DMS153 (cell line): ENCODE measurements at regions not wholly inside any gene's neighbourhood (a gene's known extent, or its start where the extent isn't known, plus 50 kb on each side); places are given as distances from the start of the nearest gene placed in this dataset.
"Not testable (repeated sequence)": the region's sequence is repeated elsewhere in the genome, so short reads cannot be mapped to it uniquely, and the experiment has no call there.

Experiments used
- DNase-seq: peaks from one replicate; lab custom pipeline; 2025; lab: John Stamatoyannopoulos, UW

DNA sequence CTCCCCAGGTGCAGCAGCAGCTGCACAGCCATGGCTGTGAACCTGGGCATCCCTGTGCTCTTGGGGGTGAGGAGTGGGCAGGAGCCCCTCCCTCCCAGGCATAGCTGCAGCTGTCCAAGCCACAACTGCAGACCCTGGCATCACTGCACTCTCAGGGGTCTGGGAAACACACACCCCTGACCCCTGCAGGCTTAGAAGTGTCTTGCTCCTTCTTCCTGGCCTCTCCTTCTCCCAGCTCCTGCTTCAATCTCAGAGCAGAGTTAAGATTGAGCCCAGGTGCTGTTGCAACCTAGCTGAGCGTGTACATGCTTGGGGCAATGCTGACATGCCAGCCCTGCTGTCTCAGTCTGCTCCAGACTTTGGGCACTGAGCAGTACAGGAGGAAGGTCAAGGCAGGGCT is 833.6 kb downstream of the FLRT2 start:
- DNase-seq: no peak

DNA sequence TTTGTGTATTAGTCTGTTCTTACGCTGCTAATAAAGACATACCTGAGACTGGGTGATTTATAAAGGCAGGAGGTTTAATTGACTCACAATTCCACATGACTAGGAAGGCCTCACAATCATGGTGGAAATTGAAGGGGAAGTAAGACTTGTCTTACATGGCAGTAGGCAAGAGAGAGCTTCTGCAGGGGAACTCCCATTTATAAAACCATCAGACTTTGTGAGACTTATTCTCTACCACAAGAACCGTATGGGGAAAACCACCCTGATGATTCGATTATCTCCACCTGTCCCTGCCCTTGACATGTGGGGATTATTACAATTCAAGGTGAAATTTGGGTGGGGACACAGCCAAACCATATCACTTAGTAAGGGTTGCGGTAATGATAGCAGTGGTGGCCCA is 833.1 kb downstream of the FLRT2 start:
- no peak for DNase-seq

DNA sequence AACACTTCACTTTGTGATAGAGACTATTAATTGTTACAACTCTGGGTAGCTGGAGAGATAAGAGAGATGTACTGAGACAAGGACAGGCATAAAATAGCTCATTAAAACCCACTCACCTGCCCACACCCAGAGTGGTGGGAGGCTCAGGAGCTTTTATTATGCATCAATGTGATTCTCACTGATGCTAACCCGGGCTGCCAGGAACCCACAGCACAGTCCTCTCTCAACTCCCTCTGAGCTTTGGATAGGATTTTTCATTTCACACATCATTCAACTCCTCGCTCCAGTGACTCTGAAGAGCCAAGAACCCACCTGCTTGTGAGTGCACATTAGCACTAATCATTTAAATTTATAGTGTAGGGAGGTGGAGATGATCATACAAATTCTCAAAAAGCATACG is 827.9 kb downstream of the FLRT2 start:
- peak; percentile 0 for DNase-seq

DNA sequence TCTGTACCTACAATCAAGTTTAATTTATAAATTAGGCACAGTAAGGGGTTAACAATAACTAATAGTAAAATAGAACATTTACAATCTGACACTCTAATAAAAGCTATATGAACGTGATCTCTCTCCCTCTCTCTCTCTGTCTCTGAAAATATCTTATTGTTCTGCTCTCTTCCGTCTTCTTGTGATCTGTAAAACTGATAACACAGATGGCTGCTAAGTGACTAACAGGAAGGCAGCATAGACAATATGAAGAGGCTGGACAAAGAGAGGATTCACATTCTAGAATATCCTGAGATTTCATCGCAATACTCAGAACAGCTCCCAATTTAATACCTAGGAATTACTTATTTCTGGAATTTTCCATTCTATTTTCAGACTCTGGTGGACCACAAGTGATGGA is 827.2 kb downstream of the FLRT2 start:
- DNase-seq: no peak

DNA sequence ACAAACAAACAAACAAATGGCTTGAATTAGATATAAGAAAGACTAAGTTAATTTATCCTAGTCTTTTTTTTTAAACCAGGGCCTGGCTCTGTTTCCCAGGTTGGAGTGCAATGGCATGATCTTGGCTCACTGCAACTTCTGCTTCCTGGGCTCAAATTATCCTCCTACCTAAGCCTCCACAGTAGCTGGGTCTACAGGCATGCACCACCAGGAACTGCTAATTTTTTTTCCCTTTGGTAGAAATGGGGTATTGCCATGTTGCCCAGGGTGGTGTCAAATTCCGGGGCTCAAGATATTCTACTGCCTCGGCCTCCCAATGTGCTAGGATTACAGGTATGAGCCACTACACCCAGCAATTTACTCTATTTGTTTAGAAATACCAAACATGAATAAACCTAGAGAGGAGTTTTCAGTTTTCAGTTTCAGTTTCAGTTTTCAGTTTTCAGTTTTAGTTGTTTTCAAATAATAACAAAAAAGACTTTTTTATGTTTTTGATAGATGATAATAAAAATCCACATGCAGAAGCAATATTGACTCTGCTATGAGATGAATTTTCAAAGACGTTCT is 817.0 kb downstream of the FLRT2 start:
- no peak for DNase-seq

DNA sequence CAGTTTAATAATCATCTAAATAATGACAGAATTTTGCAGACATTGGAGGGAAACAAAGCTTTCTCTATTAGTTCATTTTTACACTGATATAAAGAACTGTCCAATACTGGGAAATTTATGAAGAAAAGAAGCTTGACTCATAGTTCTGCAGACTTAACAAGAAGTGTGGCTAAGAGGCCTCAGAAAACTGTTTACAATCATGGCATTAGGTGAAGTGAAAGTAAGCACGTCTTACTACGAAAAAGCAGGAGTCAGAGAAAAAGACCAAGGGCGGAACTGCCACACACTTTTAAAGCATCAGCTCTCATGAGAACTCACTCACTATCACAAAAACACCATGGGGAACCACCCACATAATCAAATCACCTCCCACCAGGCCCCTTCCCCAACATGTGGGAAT is 804.4 kb downstream of the FLRT2 start:
- DNase-seq: no peak

DNA sequence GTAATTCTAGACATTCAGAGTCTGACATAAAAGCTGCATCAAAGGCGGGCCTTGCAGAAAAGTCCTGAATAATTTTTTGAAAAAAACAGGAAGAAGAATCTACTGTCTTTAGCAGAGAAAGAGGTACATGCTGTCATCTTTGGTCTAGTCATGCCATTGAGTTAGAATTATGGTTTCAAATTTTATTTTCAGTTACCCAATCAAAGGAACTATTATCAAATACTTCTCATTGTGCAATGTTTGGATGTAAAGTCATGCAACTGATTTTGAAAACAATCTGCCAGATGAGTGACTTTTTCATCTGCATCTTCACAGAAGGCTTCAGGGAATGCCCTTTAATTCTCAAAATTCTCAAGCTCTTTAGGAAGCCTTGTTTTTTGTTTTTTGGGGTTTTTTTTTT is 803.5 kb downstream of the FLRT2 start:
- DNase-seq: no peak

DNA sequence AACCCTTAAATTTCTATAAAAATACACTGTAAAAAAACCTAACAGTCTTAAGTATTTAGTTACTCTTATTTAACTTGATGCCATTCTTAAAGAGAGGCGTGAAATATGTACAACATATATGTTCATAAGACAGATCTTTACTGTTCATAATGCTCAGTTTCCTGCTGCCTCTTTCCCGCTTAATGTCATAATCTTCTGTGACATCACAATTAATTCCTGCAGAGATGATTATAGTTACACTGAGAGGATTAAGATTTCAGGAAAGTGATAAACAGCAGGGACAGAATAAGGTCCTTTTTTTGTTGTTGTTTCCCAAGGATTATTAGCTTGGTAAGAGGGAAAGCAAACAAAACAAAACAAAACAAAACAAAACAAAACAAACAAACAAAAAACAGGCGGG is 801.4 kb downstream of the FLRT2 start:
- DNase-seq: no peak

DNA sequence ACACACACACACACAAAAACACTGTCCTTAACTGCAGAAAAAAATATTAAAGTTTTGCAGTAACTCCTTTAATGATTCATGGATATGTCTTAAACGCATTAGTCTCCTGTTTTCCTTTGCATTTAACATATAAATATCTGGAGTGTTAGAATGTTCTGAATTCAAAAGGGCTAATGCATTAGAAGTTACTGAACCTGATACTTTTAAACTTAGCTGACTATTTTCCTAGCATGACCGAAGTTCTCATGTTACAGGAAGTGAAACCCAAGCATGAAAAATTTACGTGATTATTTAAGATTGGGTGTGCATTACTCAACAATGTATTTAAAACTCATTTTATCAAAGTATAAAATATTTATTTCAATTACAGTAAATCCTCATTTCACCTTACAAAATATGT is 791.2 kb downstream of the FLRT2 start:
- no peak for DNase-seq

DNA sequence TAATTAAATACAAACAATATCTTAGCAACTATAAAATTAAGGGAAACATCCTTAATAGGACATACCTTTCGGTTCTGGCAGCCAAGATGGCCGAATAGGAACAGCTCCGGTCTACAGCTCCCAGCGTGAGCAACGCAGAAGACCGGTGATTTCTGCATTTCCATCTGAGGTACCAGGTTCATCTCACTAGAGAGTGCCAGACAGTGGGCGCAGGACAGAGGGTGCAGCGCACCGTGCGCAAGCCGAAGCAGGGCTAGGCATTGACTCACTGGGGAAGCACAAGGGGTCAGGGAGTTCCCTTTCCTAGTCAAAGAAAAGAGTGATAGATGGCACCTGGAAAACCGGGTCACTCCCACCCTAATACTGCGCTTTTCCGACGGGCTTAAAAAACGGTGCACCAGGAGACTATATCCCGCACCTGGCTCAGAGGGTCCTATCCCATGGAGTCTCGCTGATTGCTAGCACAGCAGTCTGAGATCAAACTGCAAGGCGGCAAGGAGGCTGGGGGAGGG is 782.3 kb downstream of the FLRT2 start:
- DNase-seq: not testable (repeated sequence)

DNA sequence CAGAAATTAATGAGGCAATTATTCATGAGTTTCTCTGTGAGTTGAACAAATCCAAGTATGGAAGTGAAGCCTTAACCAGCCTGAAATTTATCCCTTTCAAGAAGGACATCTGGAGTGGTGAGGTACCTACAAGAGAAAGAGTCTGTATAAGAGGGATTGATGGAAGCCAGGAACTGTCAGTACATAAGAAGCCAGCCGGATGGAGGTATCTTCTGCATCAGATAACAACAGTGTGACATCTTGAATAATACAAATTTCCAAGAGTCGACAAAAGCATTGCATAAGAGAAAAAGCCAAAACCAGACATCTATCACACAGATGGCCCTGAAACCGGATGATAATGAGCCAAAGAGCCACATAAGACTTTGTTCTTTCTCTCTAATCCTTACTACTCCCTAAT is 781.2 kb downstream of the FLRT2 start:
- DNase-seq: no peak

DNA sequence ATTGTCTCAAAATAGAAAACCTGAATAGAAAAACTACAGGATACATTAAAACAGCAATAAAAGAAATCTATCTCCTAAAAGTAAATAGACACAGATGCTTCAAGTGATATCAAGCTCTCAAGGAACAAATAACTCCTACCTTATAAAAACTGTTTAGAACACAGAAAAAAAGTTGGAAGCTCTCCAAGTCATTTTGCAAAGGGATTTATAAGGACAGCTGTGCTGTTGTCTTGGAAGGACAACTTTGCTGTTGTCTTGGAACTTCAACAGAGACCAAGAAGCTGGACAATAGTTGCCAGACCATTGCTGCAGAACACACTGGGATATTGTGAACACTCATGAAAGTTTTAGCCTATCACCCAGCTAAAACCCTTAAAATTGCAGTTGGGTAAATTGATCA is 780.7 kb downstream of the FLRT2 start:
- DNase-seq: no peak

DNA sequence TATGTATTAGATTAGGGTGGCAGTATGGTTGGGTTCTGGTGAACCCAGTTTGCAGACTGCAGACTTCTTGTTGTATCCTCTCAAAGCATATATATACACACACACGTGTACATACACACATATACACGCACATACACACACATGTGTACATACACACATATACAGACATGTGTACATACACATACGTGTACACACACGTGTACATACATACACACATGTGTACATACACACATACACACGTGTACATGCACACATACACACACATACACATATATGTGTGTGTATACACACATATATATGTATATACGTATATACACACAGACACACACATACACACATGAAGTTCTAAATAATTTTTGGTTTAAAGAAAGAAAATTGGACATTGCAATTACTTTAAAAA is 780.2 kb downstream of the FLRT2 start:
- no peak for DNase-seq

DNA sequence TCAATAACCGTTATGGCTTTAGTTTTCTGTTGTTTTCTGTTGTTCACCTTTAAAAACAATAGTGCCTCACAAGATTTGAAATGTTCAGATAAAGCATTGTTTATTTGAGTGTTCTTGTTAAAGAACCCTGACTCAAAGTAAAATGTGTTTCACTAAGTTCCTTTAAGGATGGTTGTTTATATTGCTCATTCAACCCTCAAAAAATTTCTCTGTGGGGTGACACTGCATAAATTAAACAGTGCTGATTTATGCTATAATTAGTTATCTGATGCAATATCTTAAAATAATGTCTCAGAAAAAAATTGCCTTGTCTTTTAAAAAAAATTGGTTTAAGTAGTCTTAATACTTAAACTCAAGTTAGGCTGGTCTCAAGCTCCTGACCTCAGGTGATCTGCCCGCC is 775.1 kb downstream of the FLRT2 start:
- DNase-seq: no peak

DNA sequence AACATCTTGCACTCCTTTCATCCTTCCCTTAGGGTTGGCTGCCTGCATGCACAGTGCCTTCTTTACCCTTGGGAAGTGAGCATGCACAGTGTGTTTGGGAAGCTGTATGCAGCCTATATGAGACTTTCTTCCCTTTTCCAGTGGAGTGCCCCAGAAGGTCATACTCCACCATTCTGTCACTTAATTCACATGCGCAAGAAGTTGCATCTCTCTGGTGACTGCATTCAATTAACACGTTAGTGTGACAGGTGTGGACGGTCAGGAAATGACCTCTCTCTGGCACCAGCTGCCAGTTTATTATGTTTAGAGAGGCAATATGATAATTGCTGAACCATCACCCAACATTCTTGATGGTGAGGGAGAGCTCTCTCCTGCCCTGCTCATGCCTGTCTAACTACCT is 770.0 kb downstream of the FLRT2 start:
- DNase-seq: peak; percentile 71

DNA sequence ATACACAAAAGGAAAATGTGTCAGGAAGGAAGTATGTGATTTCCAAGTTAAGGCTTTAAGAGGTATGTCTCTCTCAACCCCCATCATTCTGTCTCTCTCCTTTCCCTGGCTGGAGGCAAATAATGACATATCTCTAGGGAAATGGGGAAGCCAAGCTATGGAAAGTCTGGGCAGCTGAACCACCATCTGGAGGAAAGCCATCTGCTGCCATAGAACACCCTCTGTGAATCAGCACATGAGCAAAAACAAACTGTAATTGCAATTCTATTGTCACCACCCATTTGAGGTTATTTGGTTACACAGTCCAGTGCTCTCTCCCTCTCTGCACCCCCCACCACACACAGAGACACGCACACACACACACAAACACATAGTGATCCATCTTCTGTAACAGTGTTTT is 766.2 kb downstream of the FLRT2 start:
- peak; percentile 96 for DNase-seq

DNA sequence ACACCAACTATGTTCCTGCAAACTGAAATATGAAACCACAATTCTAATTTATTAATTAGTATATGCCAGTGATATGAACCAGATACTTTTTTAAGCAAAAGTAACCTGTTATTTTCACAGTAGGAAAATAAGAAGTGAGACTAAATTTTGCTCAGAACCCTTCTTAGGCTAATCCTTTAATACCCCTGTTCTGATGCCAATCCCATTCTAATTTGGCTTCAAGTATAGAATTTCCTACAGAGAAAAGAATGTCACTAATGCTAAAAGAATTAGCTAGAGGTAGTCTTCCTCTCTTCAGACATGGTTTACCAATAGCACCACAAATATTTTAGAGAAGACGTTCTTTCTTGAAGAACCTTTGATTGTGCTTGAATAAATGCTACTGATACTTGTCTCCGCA is 758.4 kb downstream of the FLRT2 start:
- no peak for DNase-seq

DNA sequence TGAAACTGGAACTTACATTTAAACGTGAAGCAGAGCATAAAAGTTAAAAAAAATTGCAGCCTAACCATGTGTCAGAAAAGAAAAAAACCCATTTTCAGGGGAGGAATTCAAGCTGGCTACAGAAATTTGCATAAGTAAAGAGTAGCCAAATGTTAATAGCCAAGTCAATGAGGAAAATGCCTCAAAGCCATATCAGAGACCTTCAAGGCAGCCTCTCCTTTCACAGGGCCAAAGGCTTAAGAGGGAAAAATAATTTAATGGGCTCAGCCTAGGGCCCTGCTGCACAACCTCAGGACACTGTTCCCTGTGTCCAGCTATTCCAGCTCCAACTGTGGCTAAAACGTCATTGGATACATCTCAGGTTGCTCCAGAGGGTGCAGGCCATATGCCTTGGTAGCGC is 749.5 kb downstream of the FLRT2 start:
- DNase-seq: no peak

DNA sequence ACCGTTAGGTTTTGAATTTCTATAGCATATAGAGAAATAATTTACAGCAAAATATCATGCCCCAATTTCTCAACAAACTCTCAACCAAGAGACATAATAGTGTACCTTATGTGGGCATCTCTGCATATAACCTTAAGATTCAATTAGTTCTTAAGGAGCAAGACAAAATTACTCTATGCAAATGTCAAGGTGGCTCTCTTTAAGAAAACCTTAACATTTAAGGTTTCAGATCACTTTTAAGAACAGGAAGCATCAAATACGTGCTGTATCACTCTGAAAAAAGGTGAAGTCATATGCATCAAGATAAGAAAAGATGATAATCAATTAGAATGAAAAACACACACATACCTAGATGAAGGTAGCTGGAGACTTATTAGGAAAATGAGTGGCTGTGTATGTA is 728.0 kb downstream of the FLRT2 start:
- DNase-seq: no peak

DNA sequence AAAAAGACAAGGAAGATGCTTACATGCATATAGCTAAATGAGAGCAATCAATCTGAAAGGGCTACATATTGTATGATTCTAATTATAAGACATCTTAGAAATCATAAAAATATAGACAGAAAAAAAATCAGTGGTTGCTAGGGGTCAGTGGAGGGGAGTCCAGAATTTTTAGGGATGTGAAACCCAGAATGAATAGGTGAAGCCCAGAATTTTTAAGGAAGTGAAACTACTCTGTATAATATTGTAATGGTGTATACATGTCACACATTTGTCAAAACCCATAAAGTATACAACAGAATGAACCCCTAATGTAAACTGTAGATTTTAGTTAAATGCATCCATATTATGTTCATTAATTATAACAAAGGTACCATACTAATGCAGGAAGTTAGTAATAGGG is 713.2 kb downstream of the FLRT2 start:
- DNase-seq: no peak

DNA sequence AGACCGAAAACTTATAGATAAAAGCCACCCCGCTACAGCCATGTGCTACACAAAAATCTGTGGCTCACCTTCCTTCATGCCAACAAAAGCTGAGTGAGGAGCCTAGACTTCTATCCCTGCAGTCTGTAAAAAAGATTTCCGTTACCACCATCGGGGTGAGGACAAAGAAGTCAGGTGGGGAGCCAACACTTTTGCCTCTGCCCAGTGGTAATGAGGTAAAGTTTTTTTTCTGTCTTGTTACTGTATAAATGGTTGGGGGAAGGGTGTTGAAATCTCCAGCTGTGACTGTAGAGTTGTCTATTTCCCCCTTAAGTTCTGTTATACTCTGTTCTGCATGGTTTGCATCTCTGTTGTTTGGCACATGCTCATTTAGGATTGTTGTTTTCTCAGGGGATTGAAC is 707.8 kb downstream of the FLRT2 start:
- DNase-seq: no peak

DNA sequence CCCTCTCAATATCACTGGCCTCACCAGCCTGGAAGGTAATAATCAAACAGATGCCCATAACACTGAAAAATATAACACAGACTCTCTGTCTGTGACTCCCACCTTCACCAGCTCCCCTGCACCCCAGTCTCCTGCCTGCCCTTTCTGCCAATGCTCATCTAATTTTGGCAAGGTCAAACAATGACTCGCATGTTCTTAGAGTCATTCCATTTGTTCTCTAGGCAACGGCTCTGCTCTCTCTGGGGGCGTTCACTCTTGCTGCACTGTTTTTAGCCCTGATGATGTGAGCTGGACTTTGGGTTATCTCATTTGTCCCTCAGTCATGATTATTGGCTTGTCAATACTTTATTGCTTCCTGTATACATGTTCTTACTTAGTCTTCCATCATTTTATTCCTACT is 691.8 kb downstream of the FLRT2 start:
- DNase-seq: no peak

DNA sequence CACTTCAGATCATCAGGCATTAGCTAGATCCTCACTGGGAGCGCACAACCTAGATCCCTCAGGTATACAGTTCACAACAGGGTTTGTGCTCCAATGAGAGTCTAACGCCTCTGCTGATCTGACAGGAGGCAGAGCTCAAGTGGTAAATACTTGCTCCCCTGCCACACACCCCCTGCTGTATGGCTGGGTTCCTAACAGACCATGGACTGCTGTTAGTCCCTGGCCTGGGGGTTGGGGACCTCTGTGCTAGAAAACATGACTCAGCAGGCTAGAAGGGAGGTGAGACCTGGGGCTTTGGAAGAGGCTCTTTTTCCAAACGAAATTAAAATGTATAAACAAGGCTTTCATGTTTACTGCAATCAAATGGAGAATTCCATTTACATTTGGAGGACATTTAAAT is 691.1 kb downstream of the FLRT2 start:
- DNase-seq: no peak

DNA sequence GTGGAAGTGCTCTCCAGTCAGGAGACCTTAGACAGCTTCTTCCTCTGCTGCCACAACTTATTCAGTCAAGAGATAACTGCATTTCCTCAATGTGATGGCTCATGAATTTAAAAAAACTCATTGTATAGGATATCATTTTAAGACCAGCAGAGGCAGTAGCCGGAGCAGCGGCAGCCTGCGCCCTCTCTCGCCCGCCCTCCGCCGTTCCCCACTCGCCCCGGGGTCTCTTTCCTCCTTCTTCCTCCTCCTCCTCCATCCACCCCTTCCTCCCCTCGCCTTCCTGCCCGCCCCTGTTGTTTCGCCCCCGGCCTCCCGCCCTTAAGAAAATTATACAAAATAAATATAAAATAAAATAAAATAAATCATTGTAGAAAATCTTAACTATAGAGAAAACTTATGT is 687.6 kb downstream of the FLRT2 start:
- DNase-seq: no peak

DNA sequence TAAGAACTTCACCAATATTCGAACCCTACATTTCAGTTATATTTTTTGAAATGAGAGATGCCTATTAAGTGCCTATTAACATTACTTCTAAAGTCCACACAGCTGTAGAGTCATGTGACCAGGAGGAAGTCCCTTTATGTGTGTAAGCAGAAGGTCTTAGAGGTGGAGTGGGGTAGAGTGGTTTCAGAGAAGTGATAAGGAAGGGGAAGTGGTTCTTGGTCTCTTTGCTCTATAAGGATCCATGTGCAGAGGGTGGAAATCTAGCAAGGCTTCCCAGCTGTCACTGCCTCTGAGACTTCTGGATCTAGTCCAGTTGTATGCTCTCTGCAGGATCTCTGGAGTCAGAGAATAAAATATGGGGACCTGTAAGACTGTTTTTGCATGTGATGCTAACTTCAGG is 673.9 kb downstream of the FLRT2 start:
- no peak for DNase-seq
